Pancreas (tissue), 10 donors: ENCODE measurements at regions not wholly inside any gene's neighbourhood (a gene's known extent, or its start where the extent isn't known, plus 50 kb on each side); places are given as distances from the start of the nearest gene placed in this dataset.

ENCODE experiments used
- ATAC-seq, 4 donors: fragments of 200-7000 bp; cut with Tn5 transposase; one replicate each; pipeline versions ENCODE4 v1.8.0 to v1.9.1; 2020; ENCODE audit warnings: mild to moderate bottlenecking in 4 of 4, moderate library complexity in 4 of 4
- DNase-seq, 6 donors: peaks; one replicate each; pipeline ENCODE4 v3.0.0-alpha.2; 2020
- FAIRE-seq: peaks from 2 replicates; lab custom pipeline; 2012; peaks lifted over from hg19 to GRCh38; lab: Jason Lieb, UNC
- H3K27ac ChIP-seq, 4 donors: fragments of 200-600 bp; sonication (generic); 1 replicate in 3 of 4; 2 replicates in 1 of 4; pipeline versions ENCODE4 v1.5.0 to v1.8.0; 2020
- H3K27me3 ChIP-seq, 4 donors: fragments of 200-600 bp; one replicate each; pipeline ENCODE4 v1.8.0; 2021
- H3K36me3 ChIP-seq, 3 donors: fragments of 200-600 bp; sonication (generic) in 1 of 3; one replicate each; pipeline versions ENCODE4 v1.5.0 to v1.8.0; 2020 to 2021
- H3K4me1 ChIP-seq, 3 donors: fragments of 200-600 bp; one replicate each; pipeline ENCODE4 v1.8.0; 2021
- H3K4me3 ChIP-seq, 4 donors: fragments of 200-600 bp; sonication (generic) in 2 of 4; one replicate each; pipeline versions ENCODE4 v1.5.0 to v1.8.0; 2020 to 2021
- H3K9me3 ChIP-seq, 4 donors: fragments of 200-600 bp; one replicate each; pipeline ENCODE4 v1.8.0; 2021
- WGBS, 2 donors: extraction: QIAGEN DNeasy Blood & Tissue Kit; methylation state at CpG; one replicate each; pipeline ENCODE4 v1.1.7; 2013; 5-methylcytosine and 5-hydroxymethylcytosine counted together
- intact Hi-C, 3 donors: fragments of 100-400 bp; cut with DNase I; formaldehyde crosslinking; loops; one replicate each; pipeline versions ENCODE4 v1.11.1 to v1.14.2; 2022
- TF ChIP-seq, protein P1 (sequence below), 4 donors: fragments of 200-600 bp; sonication (generic) in 3 of 4; IDR thresholded peaks; one replicate each; pipeline versions ENCODE4 v1.5.0 to v1.8.0; 2021; ENCODE audit warnings: antibody characterized with exemption in 4 of 4
- donor health status: healthy with polysubstance abuse.
- donor health status: DM: no; HTN: no; CAD: no; lungs with moderate emphysema.
- donor health status: DM: no; HTN: no; CAD: no.
- donor health status: control.
- donor health status: control.
- donor health status: Bipolar disorder and iron deficiency.
- donor health status: DM: yes; HTN: yes; CAD: no.
- donor health status: DM: no; HTN: no; CAD: no.
- donor health status: DM: no; HTN: no; CAD: no.
- donor health status: DM: yes; HTN: yes; CAD: no.

DNA sequence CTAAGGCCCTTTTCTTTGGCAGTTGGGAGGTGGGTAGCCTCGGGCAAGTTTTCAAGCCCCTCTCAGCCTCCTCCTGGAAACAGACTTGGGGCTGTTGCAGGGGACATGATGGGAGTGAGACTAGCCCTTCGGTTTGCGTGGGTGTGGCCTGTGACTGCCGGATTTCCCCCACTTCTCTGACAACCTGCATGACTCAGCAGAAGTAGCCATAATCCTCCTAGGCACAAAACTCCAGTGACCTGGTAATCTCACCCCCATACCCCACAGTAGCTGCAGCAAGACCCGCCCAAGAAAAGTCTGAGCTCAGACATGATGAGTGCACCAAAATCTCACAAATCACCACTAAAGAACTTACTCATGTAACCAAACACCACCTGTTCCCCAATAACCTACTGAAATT is 433.7 kb upstream of the AMOT start:
- DNase-seq: no peak
- TF ChIP-seq, protein P1, sequence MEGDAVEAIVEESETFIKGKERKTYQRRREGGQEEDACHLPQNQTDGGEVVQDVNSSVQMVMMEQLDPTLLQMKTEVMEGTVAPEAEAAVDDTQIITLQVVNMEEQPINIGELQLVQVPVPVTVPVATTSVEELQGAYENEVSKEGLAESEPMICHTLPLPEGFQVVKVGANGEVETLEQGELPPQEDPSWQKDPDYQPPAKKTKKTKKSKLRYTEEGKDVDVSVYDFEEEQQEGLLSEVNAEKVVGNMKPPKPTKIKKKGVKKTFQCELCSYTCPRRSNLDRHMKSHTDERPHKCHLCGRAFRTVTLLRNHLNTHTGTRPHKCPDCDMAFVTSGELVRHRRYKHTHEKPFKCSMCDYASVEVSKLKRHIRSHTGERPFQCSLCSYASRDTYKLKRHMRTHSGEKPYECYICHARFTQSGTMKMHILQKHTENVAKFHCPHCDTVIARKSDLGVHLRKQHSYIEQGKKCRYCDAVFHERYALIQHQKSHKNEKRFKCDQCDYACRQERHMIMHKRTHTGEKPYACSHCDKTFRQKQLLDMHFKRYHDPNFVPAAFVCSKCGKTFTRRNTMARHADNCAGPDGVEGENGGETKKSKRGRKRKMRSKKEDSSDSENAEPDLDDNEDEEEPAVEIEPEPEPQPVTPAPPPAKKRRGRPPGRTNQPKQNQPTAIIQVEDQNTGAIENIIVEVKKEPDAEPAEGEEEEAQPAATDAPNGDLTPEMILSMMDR (IDR thresholded peaks at IDR 0.05): no peak
- H3K36me3 ChIP-seq: no peaks in the 10 kb centered on the region
- H3K4me1 ChIP-seq: no peaks in the 10 kb centered on the region
- intact Hi-C loops: no loop called here
- WGBS, 2 donors: 72 to 79% methylated on average over 5 of the region's 5 CpGs
- no peaks in the 10 kb centered on the region for H3K9me3 ChIP-seq
- H3K27me3 ChIP-seq: peaks cover 0 to 13% (median 0%) of the 10 kb centered on the region in 4 donors
- no peak for ATAC-seq
- no peak for FAIRE-seq
- no peak overlapping the region for H3K4me3 ChIP-seq
- no peak overlapping the region for H3K27ac ChIP-seq

DNA sequence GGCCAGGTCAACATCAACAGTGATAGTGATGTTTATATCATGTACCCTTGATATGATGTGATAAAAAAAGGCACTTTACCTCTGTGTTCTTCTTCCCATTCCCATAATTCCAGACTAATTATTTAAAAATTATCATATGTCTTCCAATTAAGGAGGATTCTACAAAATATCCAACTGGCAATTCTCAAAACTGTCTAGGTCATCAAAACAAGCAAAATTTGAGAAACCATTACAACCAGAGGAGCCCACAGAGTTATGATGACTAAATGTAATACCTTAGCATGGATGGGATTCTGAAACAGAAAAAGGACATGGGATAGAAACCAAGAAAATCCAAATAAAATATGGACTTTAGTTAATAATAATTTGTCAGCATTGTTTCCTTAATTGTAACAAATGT is 428.6 kb upstream of the AMOT start:
- TF ChIP-seq, protein P1 (IDR thresholded peaks at IDR 0.05): no peak
- intact Hi-C loops: no loop called here
- DNase-seq (no peak), FAIRE-seq (no peak), ATAC-seq (no peak)
- no peaks in the 10 kb centered on the region for H3K9me3 ChIP-seq
- H3K27me3 ChIP-seq: peaks cover 0 to 4% (median 0%) of the 10 kb centered on the region in 4 donors
- H3K4me1 ChIP-seq: no peaks in the 10 kb centered on the region
- no peak overlapping the region for H3K27ac ChIP-seq
- H3K36me3 ChIP-seq: no peaks in the 10 kb centered on the region
- no peak overlapping the region for H3K4me3 ChIP-seq

DNA sequence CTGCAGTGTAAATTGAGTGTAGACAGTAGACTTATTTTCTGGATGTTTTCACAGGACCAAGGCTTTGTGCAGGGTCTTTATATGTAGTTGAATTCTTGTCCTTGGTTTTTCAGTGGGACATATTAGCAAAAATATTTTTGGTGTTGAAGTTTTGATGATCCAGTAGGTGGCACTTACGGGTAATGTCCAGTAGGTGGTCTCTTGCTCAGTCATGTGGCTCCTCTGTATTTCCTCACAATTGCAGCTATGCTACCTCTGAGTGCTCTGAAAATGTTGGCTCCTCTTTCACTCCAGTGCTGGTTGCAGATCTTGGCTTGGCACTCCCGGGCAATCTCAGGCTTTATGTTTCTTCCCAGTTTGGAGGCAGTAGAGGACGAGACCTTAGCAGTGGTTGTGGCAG is 419.8 kb upstream of the AMOT start:
- no peaks in the 10 kb centered on the region for H3K27me3 ChIP-seq
- intact Hi-C loops: no loop called here
- H3K9me3 ChIP-seq: no peaks in the 10 kb centered on the region
- FAIRE-seq: no peak
- no peak overlapping the region for H3K27ac ChIP-seq
- H3K36me3 ChIP-seq: no peaks in the 10 kb centered on the region
- H3K4me1 ChIP-seq: no peaks in the 10 kb centered on the region
- TF ChIP-seq, protein P1 (IDR thresholded peaks at IDR 0.05): no peak
- H3K4me3 ChIP-seq: no peak overlapping the region
- ATAC-seq: no peak
- 41 to 72% methylated on average over 3 of the region's 3 CpGs for WGBS, 2 donors
- DNase-seq: no peak

DNA sequence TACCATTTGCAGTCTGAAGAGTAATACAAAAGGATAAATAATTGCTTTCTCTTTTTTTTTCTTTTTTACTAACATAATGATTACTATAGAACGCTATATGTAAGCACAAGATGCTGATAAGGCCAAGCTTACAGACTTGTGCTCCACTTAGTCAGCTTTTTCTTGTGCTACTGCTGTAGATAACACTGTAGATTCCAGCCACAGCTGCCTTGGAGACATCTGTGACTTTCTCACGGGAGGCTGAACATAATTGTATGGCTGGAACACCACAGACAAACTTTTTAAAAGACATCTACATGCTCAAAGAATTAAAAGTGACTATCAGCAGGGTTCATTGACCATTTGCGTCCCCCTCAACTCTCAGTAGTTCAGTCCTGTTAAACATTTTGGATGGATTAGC is 381.7 kb upstream of the AMOT start:
- H3K27ac ChIP-seq: no peak overlapping the region
- TF ChIP-seq, protein P1 (IDR thresholded peaks at IDR 0.05): no peak
- intact Hi-C loops: no loop called here
- ATAC-seq: peak; percentile 48 to 95 (median 82)
- H3K27me3 ChIP-seq: no peaks in the 10 kb centered on the region
- no peaks in the 10 kb centered on the region for H3K36me3 ChIP-seq
- no peaks in the 10 kb centered on the region for H3K4me1 ChIP-seq
- WGBS, 2 donors: 14 to 21% methylated on average over 3 of the region's 3 CpGs
- H3K9me3 ChIP-seq: no peaks in the 10 kb centered on the region
- no peak for FAIRE-seq
- peak in 4 of 6 donors; percentile 22 to 56 (median 30) for DNase-seq
- H3K4me3 ChIP-seq: no peak overlapping the region

DNA sequence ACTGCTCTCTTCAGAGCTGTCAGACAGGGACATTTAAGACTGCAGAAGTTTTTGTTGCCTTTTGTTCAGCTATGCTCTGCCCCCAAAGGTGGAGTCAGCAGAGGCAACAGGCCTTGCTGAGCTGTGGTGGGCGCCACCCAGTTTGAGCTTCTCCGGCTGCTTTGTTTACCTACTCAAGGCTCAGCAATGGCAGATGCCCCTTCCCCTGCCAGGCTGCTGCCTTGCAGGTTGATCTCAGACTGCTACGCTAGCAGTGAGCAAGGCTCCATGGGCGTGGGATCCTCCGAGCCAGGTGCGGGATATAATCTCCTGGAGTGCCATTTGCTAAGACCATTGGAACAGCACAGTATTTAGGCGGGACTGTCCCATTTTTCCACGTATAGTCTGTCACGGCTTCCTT is 371.4 kb upstream of the AMOT start:
- intact Hi-C loops: no loop called here
- Histone ChIP-seq H3K27me3 (no peaks in the 10 kb centered on the region), H3K36me3 (no peaks in the 10 kb centered on the region), H3K9me3 (no peaks in the 10 kb centered on the region), H3K27ac (no peak overlapping the region), H3K4me1 (no peaks in the 10 kb centered on the region), H3K4me3 (no peak overlapping the region)
- WGBS, 2 donors: 89 to 93% methylated on average over 9 of the region's 9 CpGs
- FAIRE-seq (no peak), DNase-seq (no peak), ATAC-seq (no peak)
- TF ChIP-seq, protein P1 (IDR thresholded peaks at IDR 0.05): no peak
